EH (cell line): ENCODE measurements at regions not wholly inside any gene's neighbourhood (a gene's known extent, or its start where the extent isn't known, plus 50 kb on each side); places are given as distances from the start of the nearest gene placed in this dataset.

ENCODE experiments used
- DNase-seq: peaks from one replicate; pipeline ENCODE4 v3.0.0-alpha.2; 2015; ENCODE audit warnings: low read depth

DNA sequence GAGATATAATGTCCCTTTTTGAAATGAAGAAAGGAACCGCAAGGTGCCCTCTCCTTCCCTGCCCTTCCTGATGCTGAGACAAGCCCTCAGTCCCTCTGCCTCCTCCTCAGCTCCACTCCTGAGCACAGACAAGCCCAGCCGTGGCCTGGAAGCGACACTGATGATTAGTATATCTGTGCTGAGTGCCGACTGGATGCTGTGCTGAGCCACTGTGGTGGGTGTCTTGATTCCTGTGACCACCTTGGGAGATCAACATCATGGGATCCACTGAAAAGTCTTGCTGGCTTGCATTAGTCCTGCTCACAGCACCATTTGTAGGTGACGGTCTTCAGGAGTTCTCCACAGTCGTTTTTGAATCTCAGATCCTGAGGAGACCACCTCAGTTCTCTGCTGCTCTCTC lies 59.5 kb upstream of the HGFAC start:
- DNase-seq = no peak

DNA sequence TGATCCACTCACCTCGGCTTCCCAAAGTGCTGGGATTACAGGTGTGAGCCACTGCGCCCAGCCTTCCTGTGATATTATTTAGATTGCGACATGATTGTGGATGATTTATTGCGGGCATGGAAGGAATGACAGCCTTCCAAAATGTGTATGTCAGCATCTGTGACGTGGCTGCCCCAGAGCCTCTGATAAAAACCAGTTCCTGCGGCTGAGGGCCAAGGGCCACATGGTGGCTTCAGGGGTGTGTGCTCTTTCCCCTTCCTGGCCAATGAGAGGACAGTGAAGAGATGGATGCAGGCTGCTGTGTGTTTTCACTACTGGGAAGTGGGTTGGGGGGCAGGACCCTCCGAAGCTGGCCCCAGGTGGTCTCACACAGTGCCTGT lies 57.4 kb upstream of the HGFAC start:
- DNase-seq = no peak

DNA sequence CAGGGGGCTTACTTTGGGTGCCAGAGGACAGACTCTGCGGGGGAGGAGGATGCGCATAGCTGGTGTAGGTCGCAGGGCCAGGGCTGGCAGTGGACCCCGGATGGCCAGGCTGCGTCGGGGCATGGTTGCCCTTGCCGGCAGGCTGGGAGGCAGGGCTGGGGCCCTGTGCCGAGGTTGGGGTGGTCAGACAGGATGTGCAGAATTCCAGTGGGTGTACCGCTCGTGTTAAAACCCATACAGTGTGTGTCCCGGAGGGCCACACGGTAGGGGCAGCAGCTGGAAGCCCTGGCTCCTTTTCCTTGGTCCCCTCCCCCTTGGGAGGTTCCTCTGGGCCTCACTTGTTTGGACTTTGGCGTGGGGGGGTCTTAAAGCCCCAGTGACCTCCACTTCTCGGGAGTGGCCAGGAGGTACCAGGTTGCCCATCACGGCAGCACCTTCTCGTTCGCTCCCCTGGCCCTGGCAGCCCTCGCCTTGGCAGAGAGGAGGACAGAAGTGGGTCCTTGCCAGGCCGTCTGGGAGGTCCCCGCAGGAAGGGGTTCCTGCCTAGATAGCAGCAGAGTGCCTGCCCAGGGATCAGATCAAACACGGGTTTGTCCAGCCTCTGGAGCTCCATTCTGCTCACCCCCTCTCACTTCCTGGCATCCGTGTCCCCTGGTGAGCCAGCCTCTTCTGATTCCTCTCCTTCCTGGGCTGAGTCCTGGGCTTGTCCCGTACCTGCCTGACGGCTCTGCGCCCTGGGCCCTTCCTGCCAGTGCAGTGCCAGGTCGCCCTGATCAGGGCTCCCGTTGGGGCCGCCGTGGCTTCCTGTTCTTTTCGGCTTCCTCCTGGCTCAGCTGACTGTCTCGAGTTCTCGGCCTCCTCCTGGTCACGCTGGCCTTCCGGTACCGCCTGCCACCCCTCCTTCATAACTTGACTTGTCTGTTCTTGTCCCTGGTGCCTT lies 56.7 kb upstream of the HGFAC start:
- DNase-seq = no peak

DNA sequence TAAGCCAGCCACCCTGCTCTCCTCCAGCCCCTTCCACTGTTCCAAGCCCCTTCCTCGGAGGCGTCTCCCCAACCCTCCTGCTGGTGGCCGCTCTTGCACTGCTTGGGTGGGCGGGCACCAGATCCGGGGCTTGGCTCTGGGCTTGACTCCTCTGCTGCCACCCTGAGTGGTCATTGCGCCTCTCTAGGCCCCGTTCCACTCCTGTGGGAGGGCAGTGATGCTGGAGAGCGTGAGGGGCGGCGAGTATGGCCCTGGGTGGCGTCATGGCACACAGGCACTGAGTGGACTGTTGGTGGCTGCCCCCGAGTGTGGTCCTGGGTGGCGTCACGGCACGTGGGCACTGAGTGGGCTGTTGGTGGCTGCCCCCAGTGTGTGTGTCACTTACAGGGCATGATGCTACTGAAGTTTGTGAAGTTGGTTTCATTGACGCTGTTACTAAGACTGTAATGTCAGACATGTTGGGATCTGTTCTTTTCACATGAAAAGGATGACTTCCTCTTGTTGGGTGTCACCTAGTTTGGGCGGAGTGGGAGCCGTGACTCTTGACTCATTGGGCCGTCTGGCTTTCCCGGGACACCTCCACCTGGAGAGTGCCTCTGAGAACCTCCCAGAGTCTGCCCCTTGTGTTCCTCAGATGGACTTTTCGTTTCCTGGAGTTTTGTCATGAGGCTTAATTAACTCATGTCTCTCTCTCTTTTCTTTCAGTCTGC lies 55.9 kb upstream of the HGFAC start:
- no peak for DNase-seq

DNA sequence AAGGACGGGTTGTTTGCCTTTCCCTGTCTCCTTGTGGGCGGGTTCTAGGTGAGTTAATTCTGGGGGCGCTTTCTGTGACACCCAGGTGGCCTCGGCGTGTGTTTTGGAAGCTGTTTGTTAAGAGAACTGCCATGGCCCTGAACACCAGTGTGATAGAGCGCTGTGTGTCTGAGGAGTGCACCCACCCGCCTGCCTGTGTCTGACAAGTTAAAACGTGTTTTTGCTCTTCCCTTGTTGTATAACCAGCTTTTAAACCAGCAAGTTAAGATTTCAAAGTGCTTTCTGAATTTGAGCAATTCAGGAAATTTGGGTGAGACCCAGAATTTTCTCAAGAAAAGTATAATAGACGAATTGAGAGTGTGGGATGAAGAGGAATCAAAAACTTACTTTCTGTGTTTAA lies 55.2 kb upstream of the HGFAC start:
- DNase-seq = no peak

DNA sequence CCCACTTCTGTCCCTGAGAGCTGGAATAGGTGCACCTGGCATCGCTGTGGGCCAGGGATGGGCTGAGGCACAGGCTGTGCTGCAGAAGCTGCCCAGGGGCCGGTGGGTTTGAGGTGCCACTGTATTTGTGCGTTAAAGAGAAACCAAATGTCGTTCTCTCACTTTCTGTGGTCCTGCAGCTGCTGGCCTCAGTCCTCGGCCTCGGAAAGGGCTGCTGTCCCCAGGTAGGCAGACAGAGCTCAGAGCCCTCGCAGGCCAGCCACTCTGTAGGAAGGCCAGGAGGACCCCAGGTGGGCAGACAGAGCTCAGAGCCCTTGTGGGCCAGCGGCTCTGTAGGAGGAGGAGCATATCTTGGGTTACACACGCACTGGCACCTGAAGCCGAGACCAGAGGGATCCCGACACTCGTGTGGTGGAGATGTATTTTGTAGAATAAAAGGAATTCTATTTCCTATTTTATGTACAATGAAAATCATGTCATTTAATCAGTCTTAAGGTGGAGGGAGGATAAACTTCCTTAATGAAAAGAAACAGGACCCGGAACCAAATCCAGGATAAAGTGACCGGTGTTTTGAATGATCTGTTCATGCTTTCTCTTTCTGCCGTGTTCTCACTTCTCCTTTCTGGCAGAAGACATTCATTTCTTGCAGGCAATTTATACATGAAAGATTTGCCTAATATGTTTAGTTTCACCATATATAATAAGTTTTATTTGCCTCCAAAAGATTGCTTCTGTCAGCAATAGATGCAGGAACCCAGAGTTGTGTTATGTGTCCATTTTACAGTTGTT lies 54.4 kb upstream of the HGFAC start:
- DNase-seq = no peak

DNA sequence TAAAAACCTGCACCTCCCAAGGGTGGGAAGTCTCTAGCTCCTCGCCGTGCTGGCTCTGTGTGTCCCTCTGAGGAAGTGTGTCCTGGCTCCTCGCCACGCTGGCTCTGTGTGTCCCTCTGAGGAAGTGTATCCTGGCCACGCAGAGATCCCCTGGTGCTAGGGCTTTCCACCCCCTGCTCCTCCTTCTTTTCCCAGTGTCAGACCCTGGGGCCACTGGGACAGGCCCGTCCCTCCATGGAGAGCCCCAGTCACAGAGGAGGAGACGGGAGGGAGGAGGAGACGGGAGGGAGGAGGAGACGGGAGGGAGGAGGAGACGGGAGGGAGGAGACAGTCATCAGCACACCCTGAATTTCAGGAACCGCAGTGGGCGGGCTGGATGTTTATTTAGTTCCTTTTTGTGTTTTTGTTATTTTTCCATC lies 53.8 kb upstream of the HGFAC start:
- DNase-seq = peak; percentile 90

DNA sequence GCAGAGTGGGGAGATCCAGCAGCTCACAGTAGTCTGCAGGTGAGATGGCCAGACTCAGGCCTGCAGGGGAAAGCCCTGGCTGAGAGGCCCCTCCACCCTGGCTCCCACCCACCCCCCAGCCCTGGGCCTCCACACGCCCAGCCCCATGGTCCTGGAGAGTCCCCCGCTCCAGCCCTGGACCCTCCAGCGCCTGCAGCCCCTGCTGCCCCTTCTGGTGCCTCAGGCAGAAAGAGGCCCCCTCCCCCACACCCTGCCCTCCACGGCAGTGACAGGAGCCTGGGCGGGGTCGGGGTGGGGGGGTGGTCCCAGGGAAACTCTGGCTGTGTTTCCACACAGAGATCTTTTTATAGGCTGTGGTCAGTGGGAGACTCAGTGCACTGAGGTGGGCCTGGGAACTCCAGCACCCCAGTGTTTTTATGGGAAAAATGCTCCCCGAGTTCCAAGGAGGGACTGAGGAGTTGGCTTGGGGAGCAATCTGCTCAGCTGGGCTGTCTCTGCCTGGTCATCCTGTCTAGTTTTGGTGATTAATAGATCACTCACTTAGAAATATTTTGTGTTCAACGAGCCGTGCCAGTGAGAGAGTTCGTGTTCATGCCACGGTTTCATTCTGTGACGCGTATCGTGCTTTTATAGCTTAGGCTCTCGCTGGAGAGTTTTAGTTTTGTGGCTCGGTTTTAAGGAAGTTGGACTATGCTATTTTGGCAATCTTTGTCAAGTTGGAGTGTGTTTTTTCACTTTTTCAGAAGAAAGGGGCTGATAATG lies 53.1 kb upstream of the HGFAC start:
- DNase-seq = peak; percentile 94

DNA sequence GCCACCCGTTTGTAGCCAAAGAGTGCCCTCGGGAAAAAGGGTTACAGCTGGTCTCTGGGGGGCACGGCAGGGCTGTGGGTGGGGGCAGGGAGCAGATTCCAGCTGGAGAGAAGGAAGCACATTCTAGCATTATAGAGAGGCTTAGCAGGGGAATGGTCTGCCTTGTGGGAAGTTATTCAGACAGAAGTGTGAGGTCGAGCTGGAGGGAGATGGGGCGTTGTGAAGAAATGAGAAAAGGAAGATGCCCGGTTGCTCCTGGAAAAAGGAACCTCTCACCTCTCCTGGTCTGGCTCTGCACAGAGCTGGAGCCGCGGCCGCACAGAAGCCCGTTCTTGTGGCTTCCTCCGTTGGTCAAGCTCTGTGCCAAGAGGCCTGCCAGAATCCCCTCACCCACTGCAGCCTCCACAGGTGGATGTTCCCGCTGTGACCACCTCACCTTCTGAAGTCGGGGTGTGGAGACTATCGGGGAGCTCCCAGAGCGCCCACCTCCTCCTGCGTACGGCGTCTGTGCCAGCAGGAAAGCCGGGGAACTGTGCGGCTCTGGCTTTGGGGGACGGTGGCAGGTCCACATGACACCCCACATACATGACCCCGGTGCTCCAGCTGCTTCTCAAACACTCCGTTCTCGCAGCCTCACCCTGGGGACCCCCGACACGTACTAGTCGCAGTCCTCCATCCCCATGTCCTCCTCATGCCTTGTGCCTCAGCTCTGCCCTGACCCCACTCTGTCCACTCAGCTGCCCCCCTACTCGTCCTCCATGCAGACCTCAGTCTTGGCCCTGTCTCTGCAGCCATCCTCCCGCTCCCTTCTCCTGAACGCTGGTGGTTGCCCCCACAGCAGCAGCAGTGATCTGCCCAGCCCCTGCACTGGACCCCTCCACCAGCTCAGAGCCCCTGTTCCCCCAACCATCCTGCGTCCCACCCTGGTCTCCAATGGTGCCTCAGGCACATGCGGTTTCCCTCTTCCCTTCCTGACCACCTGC lies 52.2 kb upstream of the HGFAC start:
- DNase-seq = no peak

DNA sequence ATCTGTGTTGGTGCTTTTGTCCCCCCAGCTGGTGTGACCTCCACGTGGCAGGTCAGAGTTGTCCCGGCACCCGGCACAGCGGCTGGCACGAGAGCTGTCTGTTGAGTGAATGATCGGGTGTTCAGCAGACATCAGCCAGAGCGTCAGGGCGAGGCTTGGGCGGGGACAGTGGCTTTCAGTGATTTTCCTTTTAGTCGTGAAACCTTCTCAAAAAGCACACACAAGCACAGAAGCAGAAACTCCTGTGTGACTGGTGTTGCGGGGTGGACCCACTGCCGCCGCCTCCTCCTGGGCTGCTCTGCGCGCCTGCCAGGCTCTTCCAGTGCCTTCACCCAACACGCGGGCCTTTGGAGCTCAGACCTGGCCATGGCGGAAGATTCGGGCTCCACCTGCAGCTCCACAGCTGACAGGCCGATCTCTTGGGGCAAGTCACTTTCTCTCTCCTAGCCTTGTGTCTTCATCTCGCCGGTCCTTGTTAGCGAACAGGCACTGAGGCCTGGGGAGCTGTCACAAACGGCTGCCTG lies 51.4 kb upstream of the HGFAC start:
- no peak for DNase-seq

DNA sequence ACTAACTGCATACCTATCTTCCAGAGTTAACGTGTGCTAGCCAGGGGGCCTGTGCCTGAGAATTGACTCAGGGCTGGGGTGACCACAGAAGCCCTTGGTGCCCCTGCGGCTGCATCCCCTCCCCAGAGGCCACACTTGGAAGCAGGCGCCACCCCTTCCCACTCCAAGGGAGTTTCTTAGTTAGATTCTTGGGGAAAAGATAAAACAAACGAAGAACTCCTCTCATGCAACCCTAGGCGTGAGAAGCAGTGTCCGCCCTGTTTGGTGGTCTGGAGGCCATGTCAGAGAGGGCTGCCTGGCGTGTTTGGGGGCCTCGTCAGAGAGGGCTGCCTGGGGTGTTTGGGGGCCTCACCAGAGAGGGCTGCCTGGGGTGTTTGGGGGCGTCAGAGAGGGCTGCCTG lies 50.3 kb upstream of the HGFAC start:
- DNase-seq = no peak
